ENCODE measurements at regions not wholly inside any gene's neighbourhood (a gene's known extent, or its start where the extent isn't known, plus 50 kb on each side); places are given as distances from the start of the nearest gene placed in this dataset.

- Histone ChIP-seq H3K4me3 (ENCODE audit: low read length, poor library complexity, severe bottlenecking) (peak overlapping the region; percentile 49), H4K20me1 (ENCODE audit: insufficient read depth, low read length, poor library complexity, severe bottlenecking) (no peaks in the 10 kb centered on the region), H3K9ac (ENCODE audit: low read depth, low read length, poor library complexity, severe bottlenecking) (peak overlapping the region; percentile 76), H3F3A (ENCODE audit: low read depth) (peaks cover 13% of the 10 kb centered on the region), H3K27me3 (ENCODE audit: insufficient read depth, low read length, poor library complexity, severe bottlenecking) (no peaks in the 10 kb centered on the region), H3K79me2 (ENCODE audit: insufficient read depth, low read length) (peaks cover 64% of the 10 kb centered on the region), H3K4me1 (ENCODE audit: insufficient read depth, low read length, poor library complexity, severe bottlenecking) (peaks cover 92% of the 10 kb centered on the region), H3K4me2 (ENCODE audit: low read depth, low read length, poor library complexity, severe bottlenecking) (peak overlapping the region; percentile 77), H2AFZ (ENCODE audit: low read length) (no peak overlapping the region), H3K9me3 (ENCODE audit: insufficient read depth, low read depth, low read length) (no peaks in the 10 kb centered on the region), H3K9me2 (replicated peaks; ENCODE audit: low read depth, low read length) (no peaks in the 10 kb centered on the region), H3K36me3 (ENCODE audit: insufficient read depth, low read length) (no peaks in the 10 kb centered on the region)
- no peak for TF ChIP-seq CTCF (conservative IDR thresholded peaks at IDR 0.05; ENCODE audit: low read length)
- no peak for TF ChIP-seq EZH2phosphoT487 (IDR thresholded peaks at IDR 0.05; ENCODE audit: borderline replicate concordance)
These were observed 204.0 kb downstream of the DAD1 start for GRCh38 chr14:22384974-22385526.

DNA sequence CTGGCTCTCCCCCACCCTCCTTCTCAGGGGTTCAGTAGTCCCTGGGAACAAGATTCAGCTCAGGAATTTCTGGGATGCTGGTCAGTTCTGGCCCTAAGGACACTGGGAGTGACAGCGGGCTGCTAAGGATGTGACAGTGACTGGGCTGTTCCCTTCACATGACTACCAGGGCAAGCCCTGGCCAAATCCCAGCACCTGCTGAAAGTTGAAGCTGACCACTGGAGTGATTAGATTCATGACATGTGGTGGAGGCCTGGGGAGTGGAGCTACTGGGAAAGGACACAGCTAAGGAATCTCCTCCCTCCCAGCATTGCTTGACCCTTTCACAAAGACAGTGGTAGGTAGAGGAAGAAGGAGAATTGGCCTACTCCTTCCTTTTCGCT, 204.9 kb downstream of the DAD1 start:
- Histone ChIP-seq H4K20me1 (ENCODE audit: insufficient read depth, low read length, poor library complexity, severe bottlenecking) (no peaks in the 10 kb centered on the region), H3K36me3 (ENCODE audit: insufficient read depth, low read length) (no peaks in the 10 kb centered on the region), H2AFZ (ENCODE audit: low read length) (no peak overlapping the region), H3F3A (ENCODE audit: low read depth) (peaks cover 13% of the 10 kb centered on the region), H3K27me3 (ENCODE audit: insufficient read depth, low read length, poor library complexity, severe bottlenecking) (no peaks in the 10 kb centered on the region), H3K4me2 (ENCODE audit: low read depth, low read length, poor library complexity, severe bottlenecking) (peak overlapping the region; percentile 77), H3K9me3 (ENCODE audit: insufficient read depth, low read depth, low read length) (no peaks in the 10 kb centered on the region), H3K4me3 (ENCODE audit: low read length, poor library complexity, severe bottlenecking) (peak overlapping the region; percentile 49), H3K4me1 (ENCODE audit: insufficient read depth, low read length, poor library complexity, severe bottlenecking) (peaks cover 91% of the 10 kb centered on the region), H3K9ac (ENCODE audit: low read depth, low read length, poor library complexity, severe bottlenecking) (peak overlapping the region; percentile 76), H3K9me2 (replicated peaks; ENCODE audit: low read depth, low read length) (no peaks in the 10 kb centered on the region), H3K79me2 (ENCODE audit: insufficient read depth, low read length) (peaks cover 62% of the 10 kb centered on the region)
- TF ChIP-seq CTCF (conservative IDR thresholded peaks at IDR 0.05; ENCODE audit: low read length) = no peak
- no peak for TF ChIP-seq EZH2phosphoT487 (IDR thresholded peaks at IDR 0.05; ENCODE audit: borderline replicate concordance)

- Histone ChIP-seq H3K4me1 (ENCODE audit: insufficient read depth, low read length, poor library complexity, severe bottlenecking) (peaks cover 87% of the 10 kb centered on the region), H3K9me3 (ENCODE audit: insufficient read depth, low read depth, low read length) (no peaks in the 10 kb centered on the region), H3K36me3 (ENCODE audit: insufficient read depth, low read length) (no peaks in the 10 kb centered on the region), H3K9me2 (replicated peaks; ENCODE audit: low read depth, low read length) (no peaks in the 10 kb centered on the region), H3F3A (ENCODE audit: low read depth) (peaks cover 13% of the 10 kb centered on the region), H3K4me3 (ENCODE audit: low read length, poor library complexity, severe bottlenecking) (peak overlapping the region; percentile 49), H3K27me3 (ENCODE audit: insufficient read depth, low read length, poor library complexity, severe bottlenecking) (no peaks in the 10 kb centered on the region), H3K9ac (ENCODE audit: low read depth, low read length, poor library complexity, severe bottlenecking) (peak overlapping the region; percentile 76), H2AFZ (ENCODE audit: low read length) (no peak overlapping the region), H4K20me1 (ENCODE audit: insufficient read depth, low read length, poor library complexity, severe bottlenecking) (no peaks in the 10 kb centered on the region), H3K79me2 (ENCODE audit: insufficient read depth, low read length) (peaks cover 57% of the 10 kb centered on the region), H3K4me2 (ENCODE audit: low read depth, low read length, poor library complexity, severe bottlenecking) (peak overlapping the region; percentile 77)
- TF ChIP-seq CTCF (conservative IDR thresholded peaks at IDR 0.05; ENCODE audit: low read length) (no peak), EZH2phosphoT487 (IDR thresholded peaks at IDR 0.05; ENCODE audit: borderline replicate concordance) (no peak)
These were observed 205.4 kb downstream of the DAD1 start for GRCh38 chr14:22383515-22384166.

Data from Loucy (cell line).